HCT116 (cell line): ENCODE measurements at regions not wholly inside any gene's neighbourhood (a gene's known extent, or its start where the extent isn't known, plus 50 kb on each side); places are given as distances from the start of the nearest gene placed in this dataset.

Experiments
- CTCF ChIP-seq, 3 experiments: fragments of 200-600 bp in 1 of 3; sonication (generic) in 1 of 3; IDR thresholded peaks in 2 of 3; conservative IDR thresholded peaks in 1 of 3; 2 replicates each; pipeline ENCODE4 v1.5.1; 2012 to 2017; ENCODE audit warnings: low read depth in 2 of 3, low read length in 2 of 3, antibody characterized with exemption in 1 of 3, borderline replicate concordance in 1 of 3, control low read depth in 1 of 3, mild to moderate bottlenecking in 1 of 3, mixed read lengths in 1 of 3, mixed run types in 1 of 3, moderate library complexity in 1 of 3; ENCODE audit not compliant: insufficient read depth in 1 of 3
- ELF1 ChIP-seq: IDR thresholded peaks from 2 replicates; pipeline ENCODE4 v1.6.1; 2012; ENCODE audit warnings: low read depth, borderline replicate concordance
- EZH2 ChIP-seq: fragments of 200-600 bp; sonication (generic); IDR thresholded peaks from 2 replicates; pipeline ENCODE4 v1.6.1; 2017; ENCODE audit warnings: antibody characterized with exemption, mixed run types
- EZH2phosphoT487 ChIP-seq: fragments of 200-600 bp; IDR thresholded peaks from 2 replicates; pipeline ENCODE4 v1.6.1; 2018; ENCODE audit warnings: antibody characterized with exemption, borderline replicate concordance
- MAX ChIP-seq: IDR thresholded peaks from 2 replicates; pipeline ENCODE4 v1.6.1; 2012
- POLR2A ChIP-seq: IDR thresholded peaks from 2 replicates; pipeline ENCODE4 v1.7.0; 2011; ENCODE audit warnings: borderline replicate concordance; ENCODE audit not compliant: insufficient read depth, insufficient read length; ENCODE audit errors: extremely low read depth
- POLR2AphosphoS5 ChIP-seq: IDR thresholded peaks from 2 replicates; pipeline ENCODE4 v1.6.1; 2011; ENCODE audit warnings: mild to moderate bottlenecking, low read depth, low read length, moderate library complexity
- RAD21 ChIP-seq: IDR thresholded peaks from 2 replicates; pipeline ENCODE4 v1.6.1; 2012; ENCODE audit warnings: low read depth, mild to moderate bottlenecking
- SIN3A ChIP-seq: IDR thresholded peaks from 2 replicates; pipeline ENCODE4 v1.6.1; 2012; ENCODE audit warnings: low read depth
- SP1 ChIP-seq: IDR thresholded peaks from 2 replicates; pipeline ENCODE4 v1.6.1; 2012; ENCODE audit warnings: low read depth
- TCF7L2 ChIP-seq: IDR thresholded peaks from 2 replicates; pipeline ENCODE4 v1.7.0; 2011; ENCODE audit warnings: borderline replicate concordance, inconsistent platforms; ENCODE audit not compliant: insufficient read depth, insufficient read length; ENCODE audit errors: extremely low read depth
- YY1 ChIP-seq: IDR thresholded peaks from 2 replicates; pipeline ENCODE4 v1.6.1; 2011; ENCODE audit warnings: low read length, low read depth, moderate library complexity, mild to moderate bottlenecking; ENCODE audit not compliant: insufficient replicate concordance; ENCODE audit errors: extremely low read depth
- ZBTB33 ChIP-seq: IDR thresholded peaks from 2 replicates; pipeline ENCODE4 v1.6.1; 2011; ENCODE audit warnings: mild to moderate bottlenecking, low read length, moderate library complexity; ENCODE audit not compliant: insufficient replicate concordance; ENCODE audit errors: extremely low read depth
- ZNF274 ChIP-seq: fragments of 200-500 bp; sonication (Bioruptor generic); IDR thresholded peaks from 2 replicates; pipeline ENCODE4 v1.6.1; 2014; ENCODE audit warnings: mild to moderate bottlenecking, low read depth, low read length, inconsistent platforms

DNA sequence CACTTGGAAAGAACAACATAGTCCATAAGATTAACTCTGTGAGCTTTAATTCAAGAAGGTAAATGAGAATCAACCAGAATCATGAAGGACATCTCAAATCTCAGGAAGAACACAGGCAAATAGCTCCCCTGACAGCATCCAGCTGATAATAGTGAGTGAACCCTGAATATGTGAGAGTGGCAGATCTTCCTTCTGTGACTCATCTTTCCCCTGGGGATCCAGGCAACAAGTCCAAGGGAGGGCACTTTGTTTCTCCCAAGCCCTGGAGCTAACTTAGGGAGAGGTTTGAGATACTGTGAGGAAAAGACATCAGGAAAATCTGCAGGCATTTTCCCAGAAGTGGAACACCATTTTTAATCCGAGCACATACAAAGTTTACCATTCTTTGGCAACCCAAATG, 763.9 kb upstream of the MGAT4C start:
- TF ChIP-seq ZNF274 (no peak), EZH2 (no peak), CTCF (IDR thresholded peaks at IDR 0.05 in 2 of 3, conservative IDR thresholded peaks at IDR 0.05 in 1 of 3; ENCODE audit: borderline replicate concordance in 1 of 3, insufficient read depth in 1 of 3, low read depth in 2 of 3, low read length in 2 of 3) (no peak), POLR2A (no peak), RAD21 (no peak), SP1 (no peak), POLR2AphosphoS5 (no peak), SIN3A (no peak), YY1 (no peak), MAX (no peak), ELF1 (no peak), ZBTB33 (no peak), TCF7L2 (no peak), EZH2phosphoT487 (no peak)
